Trophoblast cell (in vitro differentiated cells and primary cell): ENCODE measurements at regions not wholly inside any gene's neighbourhood (a gene's known extent, or its start where the extent isn't known, plus 50 kb on each side); places are given as distances from the start of the nearest gene placed in this dataset.
"Not testable (repeated sequence)": the region's sequence is repeated elsewhere in the genome, so short reads cannot be mapped to it uniquely, and the experiment has no call there.

Experiments
- DNase-seq, 2 donors: peaks; one replicate each; pipeline ENCODE4 v3.0.0-alpha.2; 2016
- H2AFZ ChIP-seq: 2 replicates; pipeline ENCODE4 v1.6.1; 2013; ENCODE audit warnings: low read length, moderate library complexity, mild to moderate bottlenecking; ENCODE audit not compliant: insufficient read depth, poor library complexity
- H2AK5ac ChIP-seq: 2 replicates; pipeline ENCODE4 v1.6.1; 2013; ENCODE audit warnings: mild to moderate bottlenecking, low read length
- H2BK120ac ChIP-seq: 2 replicates; pipeline ENCODE4 v1.6.1; 2013; ENCODE audit warnings: low read length, mild to moderate bottlenecking, moderate library complexity; ENCODE audit not compliant: insufficient read depth, poor library complexity
- H2BK12ac ChIP-seq: 2 replicates; pipeline ENCODE4 v1.6.1; 2013; ENCODE audit warnings: mild to moderate bottlenecking, low read length, moderate library complexity
- H2BK5ac ChIP-seq: 2 replicates; pipeline ENCODE4 v1.6.1; 2013; ENCODE audit warnings: low read length, low read depth, moderate library complexity, mild to moderate bottlenecking; ENCODE audit not compliant: poor library complexity
- H3K14ac ChIP-seq: 2 replicates; pipeline ENCODE4 v1.6.1; 2013; ENCODE audit warnings: mild to moderate bottlenecking, low read length
- H3K18ac ChIP-seq: 2 replicates; pipeline ENCODE4 v1.6.1; 2013; ENCODE audit warnings: mild to moderate bottlenecking, low read length
- H3K23ac ChIP-seq: 2 replicates; pipeline ENCODE4 v1.6.1; 2013; ENCODE audit warnings: low read length
- H3K27ac ChIP-seq: 2 replicates; pipeline ENCODE4 v1.5.1; 2013; ENCODE audit warnings: low read depth, mild to moderate bottlenecking, inconsistent platforms, low read length, moderate library complexity
- H3K27me3 ChIP-seq: 2 replicates; pipeline ENCODE4 v1.6.1; 2013; ENCODE audit warnings: inconsistent platforms, mild to moderate bottlenecking, low read length, moderate library complexity; ENCODE audit not compliant: insufficient read depth
- H3K36me3 ChIP-seq, 2 experiments: 1 replicate in 1 of 2; 2 replicates in 1 of 2; pipeline ENCODE4 v1.6.1; 2013; ENCODE audit warnings: low read length in 2 of 2, mild to moderate bottlenecking in 2 of 2, moderate library complexity in 1 of 2; ENCODE audit not compliant: insufficient read depth in 2 of 2, control insufficient read depth in 1 of 2
- H3K4ac ChIP-seq: 2 replicates; pipeline ENCODE4 v1.6.1; 2013; ENCODE audit warnings: low read depth, mild to moderate bottlenecking, low read length, moderate library complexity
- H3K4me1 ChIP-seq, 2 experiments: 1 replicate in 1 of 2; 2 replicates in 1 of 2; pipeline ENCODE4 v1.6.1; 2013; ENCODE audit warnings: low read length in 2 of 2, mild to moderate bottlenecking in 2 of 2, moderate library complexity in 1 of 2; ENCODE audit not compliant: insufficient read depth in 2 of 2, control insufficient read depth in 1 of 2
- H3K4me2 ChIP-seq: 2 replicates; pipeline ENCODE4 v1.6.1; 2013; ENCODE audit warnings: inconsistent platforms, mild to moderate bottlenecking, low read length, moderate library complexity
- H3K4me3 ChIP-seq: 2 replicates; pipeline ENCODE4 v1.5.1; 2013; ENCODE audit warnings: mild to moderate bottlenecking, low read depth, low read length, inconsistent platforms
- H3K79me1 ChIP-seq: one replicate; pipeline ENCODE4 v1.6.1; 2013; ENCODE audit warnings: low read length
- H3K79me2 ChIP-seq: 2 replicates; pipeline ENCODE4 v1.6.1; 2013; ENCODE audit warnings: low read length, mild to moderate bottlenecking; ENCODE audit not compliant: control insufficient read depth, insufficient read depth, poor library complexity
- H3K9ac ChIP-seq: 2 replicates; pipeline ENCODE4 v1.6.1; 2013; ENCODE audit warnings: mild to moderate bottlenecking, low read length
- H3K9me3 ChIP-seq: 2 replicates; pipeline ENCODE4 v1.6.1; 2013; ENCODE audit warnings: low read depth, mild to moderate bottlenecking, control low read depth, inconsistent platforms, low read length; ENCODE audit not compliant: insufficient read depth
- H4K12ac ChIP-seq: 2 replicates; pipeline ENCODE4 v1.6.1; 2013; ENCODE audit warnings: low read depth, mild to moderate bottlenecking, low read length, moderate library complexity
- H4K8ac ChIP-seq: 2 replicates; pipeline ENCODE4 v1.6.1; 2013; ENCODE audit warnings: low read depth, mild to moderate bottlenecking, low read length, moderate library complexity
- H4K91ac ChIP-seq: one replicate; pipeline ENCODE4 v1.6.1; 2013; ENCODE audit warnings: low read depth, mild to moderate bottlenecking, low read length, moderate library complexity
- WGBS: extraction: QIAGEN DNeasy Blood & Tissue Kit; methylation state at CpG from one replicate; pipeline ENCODE4 v1.1.7; 2013; ENCODE audit warnings: missing lambda C conversion rate; ENCODE audit not compliant: insufficient read length, insufficient coverage; ENCODE audit errors: extremely low coverage; 5-methylcytosine and 5-hydroxymethylcytosine counted together

GRCh38 chr15:44882499-44882968 is 74.0 kb upstream of the TERB2 start:
- Histone ChIP-seq H3K4me1 (no peaks in the 10 kb centered on the region), H3K79me1 (no peaks in the 10 kb centered on the region), H3K4me2 (no peak overlapping the region), H3K14ac (no peak overlapping the region), H3K27me3 (no peaks in the 10 kb centered on the region), H3K4me3 (no peak overlapping the region), H3K27ac (no peak overlapping the region), H4K12ac (no peak overlapping the region), H3K9ac (no peak overlapping the region), H2BK120ac (no peak overlapping the region), H2BK5ac (no peak overlapping the region), H3K18ac (no peak overlapping the region), H3K4ac (no peak overlapping the region), H3K36me3 (no peaks in the 10 kb centered on the region), H2BK12ac (no peak overlapping the region), H3K79me2 (no peaks in the 10 kb centered on the region), H2AFZ (no peak overlapping the region), H3K9me3 (peaks cover 4% of the 10 kb centered on the region), H2AK5ac (no peak overlapping the region), H3K23ac (no peak overlapping the region), H4K91ac (no peak overlapping the region), H4K8ac (no peak overlapping the region)
- no CpG with 5 or more reads among the region's 5 CpGs for WGBS
- no peak for DNase-seq

DNA sequence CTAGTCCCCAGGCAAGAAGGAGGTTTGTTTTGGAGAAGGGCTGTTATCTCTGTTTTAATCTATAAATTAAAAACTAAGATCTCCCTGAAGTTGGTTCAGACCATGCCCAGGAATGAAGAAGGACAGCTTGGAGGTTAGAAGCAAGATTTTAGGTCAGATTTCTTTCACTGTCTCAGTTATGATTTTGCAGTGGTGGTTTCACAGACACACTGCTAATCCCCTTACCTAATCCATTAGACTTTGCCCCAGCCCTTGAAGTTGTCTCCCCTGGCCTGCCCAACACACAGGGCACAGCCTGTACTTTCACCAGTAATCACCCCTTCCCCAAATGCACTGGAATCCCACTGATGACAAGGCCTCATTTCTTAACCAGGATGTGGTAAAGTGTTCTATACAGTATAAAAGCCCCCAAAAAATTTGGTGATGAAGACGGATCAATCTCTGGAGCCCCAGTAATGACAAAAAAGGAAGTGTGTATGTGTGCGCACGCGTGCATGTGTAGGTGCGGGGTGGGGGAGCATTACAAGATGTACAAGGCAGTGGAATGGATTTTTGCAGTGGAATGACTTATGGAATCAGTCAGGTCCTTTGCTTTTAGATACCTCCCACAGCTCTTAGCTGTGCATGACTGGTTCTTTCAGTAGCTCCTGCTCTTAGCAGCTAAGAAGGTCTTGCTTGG is 73.1 kb upstream of the TERB2 start:
- H3K4me3 ChIP-seq, result no peak overlapping the region
- H3K18ac ChIP-seq, result no peak overlapping the region
- H4K8ac ChIP-seq, result no peak overlapping the region
- H4K91ac ChIP-seq, result no peak overlapping the region
- no peak overlapping the region for H4K12ac ChIP-seq
- H2BK12ac ChIP-seq, result no peak overlapping the region
- H3K4ac ChIP-seq, result no peak overlapping the region
- H3K23ac ChIP-seq, result no peak overlapping the region
- peak in 1 of 2 donors; percentile 14 for DNase-seq
- H3K4me2 ChIP-seq, result no peak overlapping the region
- H3K27ac ChIP-seq, result no peak overlapping the region
- H3K79me1 ChIP-seq, result no peaks in the 10 kb centered on the region
- no peak overlapping the region for H2BK120ac ChIP-seq
- H3K36me3 ChIP-seq, result no peaks in the 10 kb centered on the region
- no CpG with 5 or more reads among the region's 5 CpGs for WGBS
- H3K9me3 ChIP-seq, result peaks cover 2% of the 10 kb centered on the region
- H3K27me3 ChIP-seq, result no peaks in the 10 kb centered on the region
- H2BK5ac ChIP-seq, result no peak overlapping the region
- H3K14ac ChIP-seq, result no peak overlapping the region
- H3K9ac ChIP-seq, result no peak overlapping the region
- no peak overlapping the region for H2AFZ ChIP-seq
- H3K79me2 ChIP-seq, result no peaks in the 10 kb centered on the region
- H2AK5ac ChIP-seq, result no peak overlapping the region
- H3K4me1 ChIP-seq, result no peaks in the 10 kb centered on the region

DNA sequence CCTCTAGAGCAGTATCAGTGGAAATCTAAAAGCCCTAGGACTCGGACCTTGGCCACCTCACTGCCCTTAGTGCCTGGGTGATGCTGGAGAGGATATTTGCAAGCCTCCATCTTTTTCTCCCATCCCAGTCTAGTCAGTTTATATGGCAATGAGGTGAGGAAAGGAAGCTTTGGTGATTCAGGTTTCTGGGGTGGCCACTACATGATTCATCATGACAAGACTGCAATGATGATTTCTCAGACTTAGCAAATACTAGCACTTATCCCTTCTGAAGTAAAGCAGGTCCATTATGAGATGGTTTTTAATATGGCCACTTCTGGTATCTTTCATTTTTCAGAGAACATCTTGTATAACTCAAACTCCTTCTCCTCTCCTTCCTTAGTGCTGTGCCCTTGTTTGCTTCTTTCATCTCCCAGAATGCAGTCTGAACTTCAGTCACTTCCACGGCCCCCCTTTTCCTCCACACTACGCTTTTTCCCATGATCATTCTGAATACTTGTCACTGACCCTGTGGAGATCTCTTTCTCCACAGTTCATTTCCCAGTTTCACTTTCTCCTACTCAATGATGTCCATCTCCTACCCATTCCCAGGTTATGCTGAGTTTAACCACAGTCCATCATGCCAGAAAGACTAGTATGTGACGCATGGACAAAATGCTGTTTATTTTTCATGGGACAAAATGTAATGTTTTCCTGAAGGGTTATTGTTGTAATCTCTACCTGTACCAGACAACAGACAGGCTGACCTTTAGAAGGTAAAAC is 57.4 kb upstream of the TERB2 start:
- H3K23ac ChIP-seq, H3K4me2 ChIP-seq, H3K4ac ChIP-seq, H2BK120ac ChIP-seq, H3K18ac ChIP-seq, H4K91ac ChIP-seq, H2BK5ac ChIP-seq, H3K27me3 ChIP-seq, H3K4me3 ChIP-seq, H3K79me2 ChIP-seq, H3K9me3 ChIP-seq, H2AFZ ChIP-seq, H2AK5ac ChIP-seq, H3K79me1 ChIP-seq, H4K8ac ChIP-seq, DNase-seq, H2BK12ac ChIP-seq, H3K36me3 ChIP-seq, H3K9ac ChIP-seq, H3K27ac ChIP-seq, H3K14ac ChIP-seq, H3K4me1 ChIP-seq, H4K12ac ChIP-seq: not testable (repeated sequence)
- no CpG with 5 or more reads among the region's 4 CpGs for WGBS

- not testable (repeated sequence) for H3K18ac ChIP-seq, H2BK12ac ChIP-seq, H3K36me3 ChIP-seq, H3K4me3 ChIP-seq, H4K91ac ChIP-seq, H3K79me1 ChIP-seq, H4K12ac ChIP-seq, H2BK120ac ChIP-seq, H3K27ac ChIP-seq, H3K4ac ChIP-seq, H3K23ac ChIP-seq, H3K79me2 ChIP-seq, H4K8ac ChIP-seq, DNase-seq, H3K14ac ChIP-seq, H2BK5ac ChIP-seq, H3K4me1 ChIP-seq, H3K9ac ChIP-seq, H3K9me3 ChIP-seq, H2AK5ac ChIP-seq, H3K4me2 ChIP-seq, H3K27me3 ChIP-seq, H2AFZ ChIP-seq
- no CpG with 5 or more reads among the region's 2 CpGs for WGBS
Measured at GRCh38 chr15:44899775-44900174, 56.7 kb upstream of the TERB2 start.
